H1 (cell line): ENCODE measurements at regions not wholly inside any gene's neighbourhood (a gene's known extent, or its start where the extent isn't known, plus 50 kb on each side); places are given as distances from the start of the nearest gene placed in this dataset.

ENCODE experiments used
- CBX8 ChIP-seq: fragments of 300-800, 300-1000 bp; sonication (generic); IDR thresholded peaks from 2 replicates; pipeline ENCODE4 v1.7.1; 2016; ENCODE audit warnings: low read depth, low read length, borderline replicate concordance
- EZH2 ChIP-seq: fragments of 200-600 bp; sonication (generic); IDR thresholded peaks from 2 replicates; pipeline ENCODE4 v1.7.1; 2012; ENCODE audit warnings: low read depth, mild to moderate bottlenecking, moderate library complexity, low read length, inconsistent platforms; ENCODE audit not compliant: severe bottlenecking
- RXRA ChIP-seq: IDR thresholded peaks from 2 replicates; pipeline ENCODE4 v1.6.1; 2011; ENCODE audit warnings: low read depth, mild to moderate bottlenecking, low read length, moderate library complexity; ENCODE audit not compliant: insufficient read depth
- SIRT6 ChIP-seq: IDR thresholded peaks from one replicate; pipeline ENCODE4 v1.7.1; 2012; ENCODE audit warnings: low read length, inconsistent platforms
- TF ChIP-seq, protein P1 (sequence below), 3 experiments: IDR thresholded peaks; 1 replicate in 2 of 3; 2 replicates in 1 of 3; pipeline versions ENCODE4 v1.5.1 to v1.6.1; 2011; ENCODE audit warnings: low read length in 3 of 3, mild to moderate bottlenecking in 3 of 3, inconsistent platforms in 2 of 3, low read depth in 1 of 3, moderate library complexity in 1 of 3; ENCODE audit not compliant: insufficient read depth in 1 of 3; ENCODE audit errors: control extremely low read depth in 1 of 3

GRCh38 chr2:21683838-21684237 is 560.1 kb downstream of the TDRD15 start (continued):
- TF ChIP-seq, protein P1, sequence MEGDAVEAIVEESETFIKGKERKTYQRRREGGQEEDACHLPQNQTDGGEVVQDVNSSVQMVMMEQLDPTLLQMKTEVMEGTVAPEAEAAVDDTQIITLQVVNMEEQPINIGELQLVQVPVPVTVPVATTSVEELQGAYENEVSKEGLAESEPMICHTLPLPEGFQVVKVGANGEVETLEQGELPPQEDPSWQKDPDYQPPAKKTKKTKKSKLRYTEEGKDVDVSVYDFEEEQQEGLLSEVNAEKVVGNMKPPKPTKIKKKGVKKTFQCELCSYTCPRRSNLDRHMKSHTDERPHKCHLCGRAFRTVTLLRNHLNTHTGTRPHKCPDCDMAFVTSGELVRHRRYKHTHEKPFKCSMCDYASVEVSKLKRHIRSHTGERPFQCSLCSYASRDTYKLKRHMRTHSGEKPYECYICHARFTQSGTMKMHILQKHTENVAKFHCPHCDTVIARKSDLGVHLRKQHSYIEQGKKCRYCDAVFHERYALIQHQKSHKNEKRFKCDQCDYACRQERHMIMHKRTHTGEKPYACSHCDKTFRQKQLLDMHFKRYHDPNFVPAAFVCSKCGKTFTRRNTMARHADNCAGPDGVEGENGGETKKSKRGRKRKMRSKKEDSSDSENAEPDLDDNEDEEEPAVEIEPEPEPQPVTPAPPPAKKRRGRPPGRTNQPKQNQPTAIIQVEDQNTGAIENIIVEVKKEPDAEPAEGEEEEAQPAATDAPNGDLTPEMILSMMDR (IDR thresholded peaks at IDR 0.05; ENCODE audit: control extremely low read depth in 1 of 3, insufficient read depth in 1 of 3, low read depth in 1 of 3, low read length in 3 of 3): no peak
- TF ChIP-seq RXRA (no peak), SIRT6 (no peak), CBX8 (no peak), EZH2 (no peak)
